Loucy (cell line): ENCODE measurements at regions not wholly inside any gene's neighbourhood (a gene's known extent, or its start where the extent isn't known, plus 50 kb on each side); places are given as distances from the start of the nearest gene placed in this dataset.

Experiments used
- H2AFZ ChIP-seq: fragments of 200-600 bp; sonication (generic); 2 replicates; pipeline ENCODE4 v1.6.0; 2016; ENCODE audit warnings: antibody characterized with exemption, mild to moderate bottlenecking, low read length, moderate library complexity
- H3F3A ChIP-seq: fragments of 200-600 bp; 2 replicates; pipeline ENCODE4 v1.6.0; 2016; ENCODE audit warnings: antibody characterized with exemption, low read depth, mild to moderate bottlenecking
- H3K27me3 ChIP-seq: fragments of 200-600 bp; sonication (generic); 2 replicates; pipeline ENCODE4 v1.6.1; 2014; ENCODE audit warnings: low read length, mild to moderate bottlenecking; ENCODE audit not compliant: insufficient read depth, poor library complexity, severe bottlenecking
- H3K36me3 ChIP-seq: fragments of 200-600 bp; sonication (generic); 2 replicates; pipeline ENCODE4 v1.6.1; 2016; ENCODE audit warnings: low read length; ENCODE audit not compliant: insufficient read depth
- H3K4me1 ChIP-seq: fragments of 200-600 bp; sonication (generic); 2 replicates; pipeline ENCODE4 v1.5.1; 2014; ENCODE audit warnings: low read length, mild to moderate bottlenecking; ENCODE audit not compliant: insufficient read depth, poor library complexity, severe bottlenecking
- H3K4me2 ChIP-seq: fragments of 200-600 bp; sonication (generic); 2 replicates; pipeline ENCODE4 v1.6.0; 2014; ENCODE audit warnings: antibody characterized with exemption, low read length, low read depth, mild to moderate bottlenecking; ENCODE audit not compliant: poor library complexity, severe bottlenecking
- H3K4me3 ChIP-seq: fragments of 200-600 bp; sonication (generic); 2 replicates; pipeline ENCODE4 v1.5.1; 2014; ENCODE audit warnings: low read length, mild to moderate bottlenecking, mixed read lengths; ENCODE audit not compliant: poor library complexity, severe bottlenecking
- H3K79me2 ChIP-seq: fragments of 200-600 bp; sonication (generic); 2 replicates; pipeline ENCODE4 v1.6.1; 2014; ENCODE audit warnings: low read length; ENCODE audit not compliant: insufficient read depth
- H3K9ac ChIP-seq: fragments of 200-600 bp; sonication (generic); 2 replicates; pipeline ENCODE4 v1.6.0; 2014; ENCODE audit warnings: mild to moderate bottlenecking, low read depth, low read length, moderate library complexity; ENCODE audit not compliant: poor library complexity, severe bottlenecking
- H3K9me2 ChIP-seq: fragments of 200-600 bp; sonication (generic); replicated peaks from 2 replicates; pipeline ENCODE4 v1.6.1; 2016; ENCODE audit warnings: low read depth, low read length, mixed read lengths
- H3K9me3 ChIP-seq: fragments of 200-600 bp; sonication (generic); 2 replicates; pipeline ENCODE4 v1.6.1; 2014; ENCODE audit warnings: mild to moderate bottlenecking, antibody characterized with exemption, low read length, low read depth; ENCODE audit not compliant: insufficient read depth
- H4K20me1 ChIP-seq: fragments of 200-600 bp; sonication (generic); 2 replicates; pipeline ENCODE4 v1.6.0; 2014; ENCODE audit warnings: antibody characterized with exemption, low read length, mild to moderate bottlenecking; ENCODE audit not compliant: insufficient read depth, poor library complexity, severe bottlenecking
- CTCF ChIP-seq: fragments of 200-600 bp; sonication (generic); conservative IDR thresholded peaks from 2 replicates; pipeline ENCODE4 v1.5.1; 2014; ENCODE audit warnings: mild to moderate bottlenecking, antibody characterized with exemption, low read length
- EZH2phosphoT487 ChIP-seq: fragments of 200-600 bp; IDR thresholded peaks from 2 replicates; pipeline ENCODE4 v1.6.1; 2018; ENCODE audit warnings: antibody characterized with exemption, mild to moderate bottlenecking, moderate library complexity, borderline replicate concordance

DNA sequence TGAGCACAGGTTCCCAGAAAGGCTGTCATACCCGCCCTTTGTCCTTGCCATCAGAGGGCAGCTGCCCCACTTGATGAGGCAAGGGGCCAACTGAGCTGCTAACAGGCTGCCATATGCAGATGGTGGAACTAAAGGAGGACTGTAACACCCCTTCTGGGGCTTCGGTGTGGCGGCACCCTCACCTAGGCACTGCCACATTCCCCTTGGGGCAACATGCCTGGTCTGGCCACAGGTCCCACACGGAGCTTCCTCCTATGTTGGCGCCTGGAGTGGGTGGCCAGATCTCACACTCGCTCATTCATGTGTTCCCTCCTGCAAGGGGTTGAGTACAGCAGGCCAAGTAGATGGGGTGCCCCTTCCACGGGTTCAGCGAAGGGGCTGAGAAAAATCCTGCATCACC is 777.4 kb upstream of the CHD1 start:
- no peak overlapping the region for H3K4me2 ChIP-seq
- H3K27me3 ChIP-seq: no peaks in the 10 kb centered on the region
- H3K4me1 ChIP-seq: no peaks in the 10 kb centered on the region
- H3F3A ChIP-seq: no peaks in the 10 kb centered on the region
- no peak overlapping the region for H3K9ac ChIP-seq
- no peaks in the 10 kb centered on the region for H3K9me3 ChIP-seq
- H3K79me2 ChIP-seq: no peaks in the 10 kb centered on the region
- H3K9me2 ChIP-seq: no peaks in the 10 kb centered on the region
- no peak overlapping the region for H2AFZ ChIP-seq
- no peaks in the 10 kb centered on the region for H4K20me1 ChIP-seq
- TF ChIP-seq CTCF (no peak), EZH2phosphoT487 (no peak)
- no peaks in the 10 kb centered on the region for H3K36me3 ChIP-seq
- H3K4me3 ChIP-seq: no peak overlapping the region

- no peaks in the 10 kb centered on the region for H3K9me3 ChIP-seq
- no peaks in the 10 kb centered on the region for H4K20me1 ChIP-seq
Measured at GRCh38 chr5:99702565-99702964, 773.8 kb upstream of the CHD1 start.

GRCh38 chr5:99694884-99695283 is 766.1 kb upstream of the CHD1 start:
- Histone ChIP-seq H3K4me2 (no peak overlapping the region), H3K4me3 (no peak overlapping the region), H3K9me2 (no peaks in the 10 kb centered on the region), H2AFZ (no peak overlapping the region), H4K20me1 (no peaks in the 10 kb centered on the region), H3K79me2 (no peaks in the 10 kb centered on the region), H3K36me3 (no peaks in the 10 kb centered on the region), H3F3A (no peaks in the 10 kb centered on the region), H3K9me3 (no peaks in the 10 kb centered on the region), H3K4me1 (no peaks in the 10 kb centered on the region), H3K27me3 (no peaks in the 10 kb centered on the region), H3K9ac (no peak overlapping the region)
- TF ChIP-seq EZH2phosphoT487 (no peak), CTCF (no peak)

More at GRCh38 chr5:99702565-99702964, 773.8 kb upstream of the CHD1 start:
- no peak for TF ChIP-seq CTCF
- no peak for TF ChIP-seq EZH2phosphoT487
- H3K4me2 ChIP-seq: no peak overlapping the region
- no peak overlapping the region for H3K9ac ChIP-seq
- no peaks in the 10 kb centered on the region for H3K4me1 ChIP-seq
- H3K4me3 ChIP-seq: no peak overlapping the region
- H3K27me3 ChIP-seq: no peaks in the 10 kb centered on the region
- no peaks in the 10 kb centered on the region for H3K36me3 ChIP-seq
- H3F3A ChIP-seq: no peaks in the 10 kb centered on the region
- H2AFZ ChIP-seq: no peak overlapping the region
- H3K9me2 ChIP-seq: no peaks in the 10 kb centered on the region
- H3K79me2 ChIP-seq: no peaks in the 10 kb centered on the region
